ENCODE measurements at regions not wholly inside any gene's neighbourhood (a gene's known extent, or its start where the extent isn't known, plus 50 kb on each side); places are given as distances from the start of the nearest gene placed in this dataset.

DNA sequence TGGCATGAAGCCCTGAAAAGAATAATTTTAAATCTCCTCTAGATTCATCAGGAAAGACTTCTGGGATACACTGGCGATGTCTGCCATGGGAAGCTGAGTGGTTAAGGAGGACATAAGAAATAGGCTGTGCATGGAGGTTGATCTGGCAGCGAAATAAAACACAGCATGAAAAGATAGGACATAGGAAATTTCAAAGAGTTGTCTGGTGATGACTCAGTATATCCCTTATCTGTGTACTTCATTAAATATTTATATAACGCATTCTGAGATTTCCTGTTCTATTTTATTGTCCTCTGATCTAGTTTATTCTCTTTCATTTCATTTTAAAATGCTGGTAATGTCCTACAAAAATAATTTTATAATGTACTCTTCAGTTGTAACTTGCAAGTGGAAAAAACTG lies 1337.3 kb upstream of the DDX18 start:
- 83 to 85% methylated on average over 3 of the region's 3 CpGs for WGBS, 2 donors

DNA sequence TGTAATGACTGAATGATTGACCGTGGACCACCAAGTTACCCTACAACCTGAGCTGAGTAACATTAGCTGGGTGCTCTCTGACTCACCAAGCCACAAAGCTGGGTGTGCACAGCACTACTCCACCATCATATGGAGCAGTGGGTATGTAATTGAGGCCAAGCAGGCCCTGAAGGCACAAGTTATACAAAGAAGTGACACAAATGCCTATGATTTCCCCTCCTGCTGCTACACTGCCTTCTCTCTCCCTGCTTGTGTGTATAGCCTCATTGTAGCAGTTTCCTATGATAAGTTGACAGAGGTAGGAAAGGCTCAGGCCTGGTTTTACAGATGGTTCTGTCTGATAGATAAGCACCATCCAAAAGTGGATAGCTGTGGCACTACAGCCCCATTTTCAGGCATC lies 1327.2 kb upstream of the DDX18 start:
- H3K27me3 ChIP-seq = no peaks in the 10 kb centered on the region
- H3K4me3 ChIP-seq = no peak overlapping the region
- no peaks in the 10 kb centered on the region for H3K9me3 ChIP-seq
- no peak overlapping the region for H3K27ac ChIP-seq
- no peaks in the 10 kb centered on the region for H3K36me3 ChIP-seq (ENCODE audit: low read depth, missing control alignments)
- TF ChIP-seq, protein P1, sequence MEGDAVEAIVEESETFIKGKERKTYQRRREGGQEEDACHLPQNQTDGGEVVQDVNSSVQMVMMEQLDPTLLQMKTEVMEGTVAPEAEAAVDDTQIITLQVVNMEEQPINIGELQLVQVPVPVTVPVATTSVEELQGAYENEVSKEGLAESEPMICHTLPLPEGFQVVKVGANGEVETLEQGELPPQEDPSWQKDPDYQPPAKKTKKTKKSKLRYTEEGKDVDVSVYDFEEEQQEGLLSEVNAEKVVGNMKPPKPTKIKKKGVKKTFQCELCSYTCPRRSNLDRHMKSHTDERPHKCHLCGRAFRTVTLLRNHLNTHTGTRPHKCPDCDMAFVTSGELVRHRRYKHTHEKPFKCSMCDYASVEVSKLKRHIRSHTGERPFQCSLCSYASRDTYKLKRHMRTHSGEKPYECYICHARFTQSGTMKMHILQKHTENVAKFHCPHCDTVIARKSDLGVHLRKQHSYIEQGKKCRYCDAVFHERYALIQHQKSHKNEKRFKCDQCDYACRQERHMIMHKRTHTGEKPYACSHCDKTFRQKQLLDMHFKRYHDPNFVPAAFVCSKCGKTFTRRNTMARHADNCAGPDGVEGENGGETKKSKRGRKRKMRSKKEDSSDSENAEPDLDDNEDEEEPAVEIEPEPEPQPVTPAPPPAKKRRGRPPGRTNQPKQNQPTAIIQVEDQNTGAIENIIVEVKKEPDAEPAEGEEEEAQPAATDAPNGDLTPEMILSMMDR (IDR thresholded peaks at IDR 0.05) = no peak
- TF ChIP-seq POLR2A (IDR thresholded peaks at IDR 0.05) = no peak
- WGBS, 2 donors = 80 to 92% methylated on average over 1 of the region's 1 CpG
- intact Hi-C loops (cut with DNase I; ENCODE audit: low total_unique reads) = no loop called here
- DNase-seq = no peak
- H3K4me1 ChIP-seq = no peaks in the 10 kb centered on the region

More for the DNA sequence above, 1337.3 kb upstream of the DDX18 start:
- no peak for TF ChIP-seq POLR2A (IDR thresholded peaks at IDR 0.05)
- TF ChIP-seq, protein P1 (IDR thresholded peaks at IDR 0.05) = no peak
- no peaks in the 10 kb centered on the region for H3K4me1 ChIP-seq
- H3K27me3 ChIP-seq = no peaks in the 10 kb centered on the region
- H3K4me3 ChIP-seq = no peak overlapping the region
- no peaks in the 10 kb centered on the region for H3K9me3 ChIP-seq
- H3K36me3 ChIP-seq (ENCODE audit: low read depth, missing control alignments) = no peaks in the 10 kb centered on the region
- no peak for DNase-seq
- intact Hi-C loops (cut with DNase I; ENCODE audit: low total_unique reads) = no loop called here
- H3K27ac ChIP-seq = no peak overlapping the region

DNA sequence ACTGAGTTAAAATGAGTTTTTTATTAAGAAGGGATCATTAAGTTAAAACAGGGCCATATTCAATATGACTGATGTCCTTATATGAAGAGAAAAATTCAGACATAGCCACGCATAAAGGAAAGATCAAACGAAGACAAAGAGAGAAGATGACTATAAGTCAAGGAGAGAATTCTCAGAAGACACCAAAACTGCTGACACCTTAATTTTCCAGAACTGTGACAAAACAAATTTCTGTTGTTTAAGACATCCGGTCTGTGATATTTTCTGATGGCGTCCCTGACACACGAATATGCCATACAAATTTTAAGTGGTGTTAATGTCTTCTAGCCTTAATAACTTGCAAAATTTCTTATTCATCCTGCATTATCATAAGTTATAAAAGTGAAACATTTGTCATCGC lies 1325.2 kb upstream of the DDX18 start:
- H3K4me3 ChIP-seq = no peak overlapping the region
- intact Hi-C loops (cut with DNase I; ENCODE audit: low total_unique reads) = no loop called here
- H3K4me1 ChIP-seq = no peaks in the 10 kb centered on the region
- TF ChIP-seq, protein P1 (IDR thresholded peaks at IDR 0.05) = no peak
- no peak for TF ChIP-seq POLR2A (IDR thresholded peaks at IDR 0.05)
- 86 to 95% methylated on average over 6 of the region's 6 CpGs for WGBS, 2 donors
- H3K27ac ChIP-seq = no peak overlapping the region
- no peaks in the 10 kb centered on the region for H3K27me3 ChIP-seq
- DNase-seq = no peak
- no peaks in the 10 kb centered on the region for H3K36me3 ChIP-seq (ENCODE audit: low read depth, missing control alignments)
- no peaks in the 10 kb centered on the region for H3K9me3 ChIP-seq

DNA sequence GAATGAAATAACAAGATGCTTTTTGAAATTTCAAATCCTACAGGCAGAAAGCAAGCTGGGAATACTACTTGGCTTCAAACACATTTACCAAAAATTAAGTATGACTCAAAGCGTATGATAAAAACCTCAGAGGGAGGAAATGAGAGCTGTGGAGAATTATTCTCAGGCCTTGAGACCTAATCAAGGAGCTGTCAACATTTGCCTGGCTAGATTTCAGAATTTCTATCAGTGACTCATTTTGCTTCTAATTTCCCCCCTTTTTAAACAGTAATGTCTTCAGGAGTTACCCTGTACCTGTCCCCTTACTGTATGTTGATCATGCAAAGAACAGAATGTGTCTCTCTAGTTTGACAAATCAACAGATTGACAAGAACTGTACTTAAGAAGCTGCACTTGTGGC lies 1324.5 kb upstream of the DDX18 start:
- TF ChIP-seq, protein P1 (IDR thresholded peaks at IDR 0.05) = no peak
- TF ChIP-seq POLR2A (IDR thresholded peaks at IDR 0.05) = no peak

DNA sequence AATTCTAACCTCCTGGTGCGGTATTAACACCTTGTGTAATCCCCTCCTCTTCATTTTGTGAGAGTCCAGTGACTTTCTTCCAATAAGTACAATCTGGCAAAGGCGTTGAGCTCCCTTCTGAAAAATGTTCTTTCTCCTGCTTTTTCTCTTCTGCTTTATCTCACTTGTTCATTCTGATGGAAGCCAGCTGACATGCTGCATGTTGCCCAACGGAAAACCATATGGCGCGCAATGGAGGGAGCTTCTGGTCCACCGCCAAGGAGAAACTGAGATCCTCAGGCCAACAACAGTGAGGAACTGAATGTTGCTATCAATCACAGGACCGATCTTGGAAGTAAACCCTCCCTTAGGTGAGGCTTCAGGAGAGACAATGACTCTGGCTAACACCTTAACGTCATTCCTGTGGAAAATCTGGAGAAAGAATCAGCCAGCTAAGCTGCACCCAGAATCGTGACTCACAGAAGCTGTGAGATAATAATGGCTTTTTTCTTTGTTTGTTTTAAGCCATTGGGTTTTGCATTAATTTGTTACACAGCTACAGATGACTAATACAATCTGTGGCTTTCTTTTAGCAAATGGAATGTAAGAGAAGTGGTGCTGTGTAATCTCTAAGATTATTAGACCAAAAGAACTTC lies 1323.9 kb upstream of the DDX18 start:
- Histone ChIP-seq H3K27me3 (no peaks in the 10 kb centered on the region), H3K4me1 (no peaks in the 10 kb centered on the region), H3K4me3 (no peak overlapping the region), H3K27ac (no peak overlapping the region), H3K36me3 (ENCODE audit: low read depth, missing control alignments) (no peaks in the 10 kb centered on the region), H3K9me3 (no peaks in the 10 kb centered on the region)
- TF ChIP-seq, protein P1 (IDR thresholded peaks at IDR 0.05) = no peak
- no peak for TF ChIP-seq POLR2A (IDR thresholded peaks at IDR 0.05)
- no peak for DNase-seq
- intact Hi-C loops (cut with DNase I; ENCODE audit: low total_unique reads) = no loop called here
- WGBS, 2 donors = 74 to 84% methylated on average over 8 to 9 of the region's 9 CpGs

More for the DNA sequence above, 1324.5 kb upstream of the DDX18 start:
- H3K9me3 ChIP-seq = no peaks in the 10 kb centered on the region
- intact Hi-C loops (cut with DNase I; ENCODE audit: low total_unique reads) = no loop called here
- H3K4me3 ChIP-seq = no peak overlapping the region
- no peaks in the 10 kb centered on the region for H3K27me3 ChIP-seq
- no peak for DNase-seq
- no peaks in the 10 kb centered on the region for H3K4me1 ChIP-seq
- no peaks in the 10 kb centered on the region for H3K36me3 ChIP-seq (ENCODE audit: low read depth, missing control alignments)
- no peak overlapping the region for H3K27ac ChIP-seq
- 84 to 89% methylated on average over 1 of the region's 1 CpG for WGBS, 2 donors
